Transverse colon (tissue), 4 donors: ENCODE measurements at regions not wholly inside any gene's neighbourhood (a gene's known extent, or its start where the extent isn't known, plus 50 kb on each side); places are given as distances from the start of the nearest gene placed in this dataset.

Experiments
- CTCF ChIP-seq, 5 experiments: fragments of 200-600 bp in 3 of 5; fragments of 450-650 bp in 2 of 5; sonication (generic) in 3 of 5; IDR thresholded peaks; 1 replicate in 2 of 5; 2 replicates in 3 of 5; pipeline ENCODE4 v1.5.1; 2016 to 2017; ENCODE audit warnings: antibody characterized with exemption in 5 of 5, inconsistent platforms in 3 of 5, mild to moderate bottlenecking in 2 of 5, moderate library complexity in 1 of 5
- POLR2A ChIP-seq: fragments of 450-650 bp; IDR thresholded peaks from one replicate; pipeline ENCODE4 v1.6.1; 2016; ENCODE audit warnings: antibody characterized with exemption, mild to moderate bottlenecking, moderate library complexity
- POLR2AphosphoS5 ChIP-seq, 3 donors: sonication (generic); formaldehyde crosslinking; IDR thresholded peaks; one replicate each; pipeline ENCODE4 v1.6.1; 2016; ENCODE audit warnings: antibody characterized with exemption in 3 of 3

- TF ChIP-seq CTCF (IDR thresholded peaks at IDR 0.05), result no peak
- TF ChIP-seq POLR2A, result no peak
- TF ChIP-seq POLR2AphosphoS5 (IDR thresholded peaks at IDR 0.05), result no peak
Observed at GRCh38 chr3:137519602-137520001, 244.5 kb upstream of the SOX14 start.
